CD4-positive, alpha-beta T cell treated with Interleukin-15 for 4 hours (primary cell): ENCODE measurements at regions not wholly inside any gene's neighbourhood (a gene's known extent, or its start where the extent isn't known, plus 50 kb on each side); places are given as distances from the start of the nearest gene placed in this dataset.

ENCODE experiments used
- DNase-seq: peaks from one replicate; pipeline ENCODE4 v3.0.0-alpha.2; 2020; ENCODE audit warnings: low spot score

DNA sequence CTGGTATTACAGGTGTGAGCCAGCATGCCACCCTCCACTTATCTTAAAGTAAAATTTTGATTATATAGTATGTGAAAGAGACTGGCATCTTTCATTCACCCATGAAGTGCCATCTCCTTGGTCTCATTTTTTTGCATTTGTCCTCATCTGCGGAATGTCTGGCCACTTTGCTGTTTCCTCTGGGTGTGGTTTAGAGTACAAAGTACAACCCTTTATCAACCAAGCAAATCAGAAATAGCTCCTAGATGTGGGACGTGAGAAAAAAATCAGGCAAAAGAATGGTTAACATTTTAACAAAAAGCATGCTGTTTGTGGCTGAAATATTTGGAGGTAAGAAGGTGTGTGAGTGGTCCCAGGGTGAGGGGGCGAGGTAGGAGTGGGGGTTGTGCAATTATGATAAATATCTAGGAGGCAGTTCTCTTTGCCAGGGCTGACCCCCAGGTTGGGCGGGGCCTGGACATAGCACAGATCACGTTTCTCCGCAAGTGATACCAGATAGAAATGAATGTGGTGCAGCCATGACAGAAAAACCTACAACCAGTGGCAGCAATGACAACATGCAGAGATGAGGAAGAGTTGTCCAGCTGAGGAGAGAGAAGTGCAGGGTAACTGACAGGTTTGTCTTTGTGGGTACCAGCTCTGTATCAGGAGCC, 115.8 kb upstream of the SERTAD2 start:
- no peak for DNase-seq

DNA sequence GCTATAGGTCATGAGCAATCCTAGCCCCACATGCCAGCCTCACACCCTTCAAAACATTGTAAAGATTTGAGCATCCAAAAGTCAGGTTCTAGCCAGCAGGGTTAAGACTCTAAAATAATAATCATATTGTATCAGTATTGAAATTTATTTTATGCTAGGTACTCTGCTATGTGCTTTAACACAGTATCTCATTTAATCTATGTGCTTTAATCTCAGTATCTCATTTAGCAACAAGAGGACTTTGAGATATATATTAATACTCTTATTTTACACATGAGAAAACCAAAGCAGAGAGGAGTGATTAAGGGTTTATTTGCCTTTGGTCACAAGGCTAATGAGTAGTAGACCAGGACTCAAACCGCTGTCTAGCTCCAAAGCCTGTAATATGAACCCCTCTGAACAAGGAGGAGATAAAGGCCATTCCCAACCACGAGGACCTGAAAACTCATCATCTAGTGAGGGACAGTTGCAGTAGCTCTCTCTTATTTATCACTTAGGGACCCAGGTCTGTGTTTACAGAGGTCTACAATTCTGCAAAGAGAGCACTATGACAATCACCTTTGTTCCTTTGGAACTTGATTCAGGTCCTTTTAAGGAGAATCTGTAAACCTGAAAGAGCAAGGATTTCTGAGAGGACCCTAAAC, 116.5 kb upstream of the SERTAD2 start:
- no peak for DNase-seq

DNA sequence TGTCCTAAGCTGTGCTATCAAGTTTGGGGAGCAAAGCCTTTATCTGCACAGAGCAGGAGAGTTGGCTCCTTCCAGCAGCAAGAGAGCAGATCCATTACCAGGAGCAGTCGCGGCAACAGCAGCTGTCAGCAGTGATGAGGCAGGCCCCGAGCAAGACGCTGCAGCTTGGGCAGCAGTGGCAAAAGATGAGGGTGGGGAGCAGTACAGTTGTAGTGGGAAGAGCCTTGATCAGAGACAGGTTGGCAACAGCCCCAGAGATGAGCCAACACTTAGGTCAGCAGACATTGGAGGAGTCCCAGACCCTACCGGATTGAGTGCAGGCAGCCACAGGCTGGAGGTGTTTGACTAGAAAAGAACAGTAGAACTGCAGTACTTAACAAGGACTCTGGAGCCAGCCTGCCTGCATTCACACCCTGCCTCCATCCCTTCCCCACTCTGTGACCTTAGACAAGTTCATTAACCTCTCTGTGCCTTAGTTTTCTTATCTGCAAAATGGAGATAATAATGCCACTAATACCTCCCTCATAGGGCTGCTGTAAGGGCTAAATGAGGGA, 117.1 kb upstream of the SERTAD2 start:
- no peak for DNase-seq

DNA sequence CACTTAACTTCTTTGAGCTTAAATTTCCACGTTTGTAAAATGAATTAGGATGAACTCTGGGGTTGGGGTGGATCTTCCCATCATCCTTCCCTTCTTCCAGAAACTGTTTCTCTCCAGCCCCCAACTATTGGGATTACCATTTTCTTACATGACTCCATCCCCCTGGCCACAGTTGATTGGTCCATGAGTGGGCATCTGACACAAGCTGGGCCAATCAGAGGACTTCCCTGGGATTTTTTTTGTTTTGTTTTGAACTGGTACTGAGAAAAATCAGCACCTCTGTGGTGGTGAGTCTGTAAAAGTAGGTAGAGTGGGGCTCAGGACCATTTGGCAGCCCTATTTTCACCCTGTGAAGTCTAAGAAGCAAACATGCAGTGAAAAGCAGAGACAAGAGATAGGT, 118.0 kb upstream of the SERTAD2 start:
- no peak for DNase-seq

DNA sequence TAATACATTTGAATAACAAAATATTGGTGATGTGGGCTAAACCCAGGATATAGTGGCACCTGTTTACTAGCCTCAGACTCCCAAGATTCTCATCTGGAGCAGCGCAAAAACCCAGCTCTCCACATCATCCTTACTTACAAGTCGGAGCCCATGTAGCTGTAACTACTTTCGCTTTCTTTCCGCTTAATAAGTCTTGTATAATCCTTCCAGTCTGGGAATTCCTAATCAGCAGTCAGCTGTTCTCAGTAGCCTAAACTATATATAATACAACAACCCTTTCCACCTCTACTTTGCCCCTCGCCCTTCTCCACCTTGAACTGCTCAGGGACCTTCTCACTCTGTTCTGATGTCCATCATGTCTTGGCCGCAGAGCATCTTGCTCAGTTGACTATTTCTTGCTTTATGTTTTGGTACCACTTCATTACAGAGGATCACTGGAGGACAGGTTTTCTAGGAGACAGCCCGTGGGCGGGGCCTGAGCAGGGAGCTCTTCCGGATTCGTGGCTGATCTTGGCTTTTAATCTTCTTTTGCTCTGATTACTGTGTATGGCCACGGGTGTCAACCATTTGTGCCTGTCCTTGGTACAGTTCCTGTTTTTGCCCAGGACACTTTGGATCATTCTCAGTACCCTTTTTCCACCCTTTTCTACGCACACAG, 119.9 kb upstream of the SERTAD2 start:
- no peak for DNase-seq

DNA sequence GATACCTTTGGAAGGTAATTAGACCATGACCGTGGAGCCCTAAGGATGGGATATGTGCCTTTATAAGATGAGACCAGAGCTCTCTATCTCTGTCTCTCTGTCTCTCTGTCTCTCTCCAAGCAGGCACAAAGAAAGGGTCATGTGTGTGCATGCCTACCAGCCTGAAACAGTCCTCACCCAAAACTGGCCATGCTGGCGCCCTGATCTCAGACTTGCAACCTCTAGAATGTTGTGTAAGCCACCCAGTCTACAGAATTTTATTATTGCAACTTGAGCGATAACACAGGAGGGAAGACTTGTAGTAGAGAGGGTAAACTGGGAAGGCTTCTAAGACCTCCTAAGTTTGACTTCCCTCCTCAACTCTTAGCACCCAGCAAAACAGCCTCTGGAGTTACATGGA, 124.1 kb upstream of the SERTAD2 start:
- no peak for DNase-seq

DNA sequence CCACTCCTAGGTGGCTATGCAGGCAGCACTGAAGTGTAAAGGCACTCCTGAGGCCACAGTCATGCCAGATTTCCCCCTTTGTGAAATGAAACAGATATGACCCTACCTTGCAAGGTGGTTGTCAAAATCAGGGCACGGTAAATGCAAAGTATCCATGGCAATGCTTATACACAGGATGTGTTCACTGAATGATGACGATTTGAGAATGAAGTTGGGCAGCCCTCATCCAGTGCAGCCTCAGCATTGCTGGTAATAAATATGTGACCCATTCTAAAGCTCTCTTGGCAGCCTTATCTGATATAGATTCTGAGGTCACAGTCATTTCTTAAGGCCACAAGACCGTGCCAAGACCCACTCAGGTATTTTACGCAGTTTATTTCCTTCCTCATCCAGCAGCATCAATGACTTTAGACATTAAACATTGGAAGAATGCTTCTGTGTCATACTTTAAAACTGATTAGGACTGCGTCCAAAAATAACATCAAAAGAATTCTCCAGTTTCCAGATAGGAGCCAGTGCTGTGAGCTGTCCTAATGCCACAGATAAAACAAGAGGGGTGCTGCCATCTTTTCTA, 125.5 kb upstream of the SERTAD2 start:
- no peak for DNase-seq

DNA sequence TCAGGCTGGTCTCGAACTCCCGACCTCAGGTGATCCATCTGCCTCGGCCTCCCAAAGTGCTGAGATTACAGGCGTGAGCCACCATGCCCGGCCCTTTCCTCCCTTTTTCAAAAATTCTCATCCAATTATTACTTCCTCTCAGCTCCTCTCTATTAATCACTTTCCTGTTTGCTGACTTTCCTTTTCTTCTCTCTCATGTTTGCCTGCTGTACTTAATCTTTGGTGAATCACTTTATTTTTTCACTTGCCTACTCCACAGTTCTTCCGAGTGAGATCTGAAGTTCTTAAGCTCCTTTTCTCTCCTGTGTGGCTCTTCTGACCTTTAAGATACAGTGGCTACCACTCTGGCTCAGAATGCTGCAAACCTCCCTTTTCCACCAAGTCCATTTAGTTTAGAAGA, 126.3 kb upstream of the SERTAD2 start:
- no peak for DNase-seq

DNA sequence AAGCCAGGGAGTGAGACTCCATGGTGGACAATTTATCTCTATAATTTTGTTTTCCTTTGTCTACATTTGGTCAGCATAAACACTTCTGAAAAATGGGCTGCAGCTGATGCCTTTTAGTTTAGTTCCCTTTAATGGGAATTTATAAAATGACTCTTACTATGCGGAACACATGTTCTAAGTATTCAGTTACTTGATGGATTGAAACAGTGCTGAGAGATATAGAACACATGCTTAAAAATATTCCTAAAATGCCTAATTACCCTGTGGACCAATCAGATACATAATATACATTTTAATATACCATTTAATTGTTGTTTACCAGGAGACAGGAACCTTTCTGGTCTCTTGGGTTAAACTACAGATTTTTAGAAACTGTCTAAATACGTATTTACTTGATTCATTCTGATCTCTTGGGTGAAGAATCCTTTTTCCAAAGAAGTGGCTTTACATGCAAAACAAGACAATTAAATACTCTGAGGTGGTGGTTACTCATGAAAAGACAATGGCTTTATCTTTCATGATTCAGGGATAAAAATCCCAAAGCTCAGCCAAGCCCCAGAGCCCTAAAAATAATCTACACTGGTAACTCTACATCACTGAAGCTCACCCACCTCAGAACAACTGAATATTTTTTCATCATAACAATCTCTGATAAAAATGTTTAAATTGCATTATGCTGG, 128.1 kb upstream of the SERTAD2 start:
- DNase-seq = no peak

DNA sequence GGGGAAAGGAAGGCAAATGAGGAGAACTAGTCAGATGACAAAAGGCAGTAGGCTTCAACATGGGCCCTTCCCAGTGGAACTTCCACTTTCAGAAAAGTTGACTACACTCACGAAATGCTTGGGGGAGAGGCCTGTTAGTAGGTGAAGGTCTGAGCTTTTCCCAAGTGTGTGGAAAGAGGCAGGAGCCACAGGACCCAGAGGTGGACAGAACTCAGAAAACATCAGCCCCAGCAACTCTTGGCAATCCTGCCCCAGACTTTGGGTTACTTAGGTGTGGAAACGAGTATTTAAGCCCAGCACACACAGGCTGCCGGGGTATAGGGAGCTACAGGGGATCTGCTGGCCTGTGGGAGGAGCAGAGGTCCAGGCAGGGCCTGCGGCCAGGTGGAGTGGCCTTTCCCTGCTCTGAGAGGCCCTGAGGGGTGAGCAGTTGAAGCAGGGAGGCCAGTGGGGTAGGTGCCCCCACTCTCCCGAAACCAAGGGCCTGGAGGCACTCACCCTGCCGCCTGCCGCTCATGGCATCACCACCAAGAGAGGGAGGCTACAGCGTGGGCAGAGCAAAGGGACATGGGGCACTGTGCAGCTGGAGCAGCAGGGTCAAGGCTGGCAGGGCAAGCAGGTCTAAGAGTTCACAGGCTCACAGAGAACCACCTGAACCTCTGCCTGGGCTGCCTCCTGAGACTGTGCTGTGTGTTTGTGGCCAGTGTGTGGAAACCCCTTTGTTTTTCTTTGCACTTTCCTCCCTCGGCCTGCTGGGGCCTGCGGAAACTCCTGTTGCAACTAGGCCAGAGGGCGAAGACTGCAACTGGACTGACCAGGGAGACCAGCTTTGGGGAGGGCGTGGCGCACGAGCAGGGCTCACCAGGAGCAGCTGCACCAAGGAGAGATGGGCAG, 130.7 kb upstream of the SERTAD2 start:
- no peak for DNase-seq

DNA sequence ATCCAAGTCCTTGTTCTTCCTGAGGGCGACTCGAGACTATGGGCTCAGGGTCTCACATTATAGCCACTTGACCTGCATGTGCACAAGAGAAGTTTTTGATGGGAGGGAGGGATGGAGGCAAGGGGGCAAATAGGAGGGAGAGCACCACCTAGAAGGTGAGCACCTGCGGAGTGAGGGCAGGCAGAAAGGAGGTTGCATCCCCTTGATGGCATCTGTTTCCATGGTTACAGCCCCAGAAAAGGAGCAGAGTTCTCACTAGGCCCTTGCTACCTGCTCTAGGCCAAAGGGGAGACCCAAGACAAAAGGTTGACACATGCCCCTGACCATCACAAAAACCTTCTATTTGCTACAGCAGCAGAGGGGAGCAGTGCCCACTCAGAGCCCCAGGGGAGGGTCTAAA, 131.5 kb upstream of the SERTAD2 start:
- DNase-seq = no peak

DNA sequence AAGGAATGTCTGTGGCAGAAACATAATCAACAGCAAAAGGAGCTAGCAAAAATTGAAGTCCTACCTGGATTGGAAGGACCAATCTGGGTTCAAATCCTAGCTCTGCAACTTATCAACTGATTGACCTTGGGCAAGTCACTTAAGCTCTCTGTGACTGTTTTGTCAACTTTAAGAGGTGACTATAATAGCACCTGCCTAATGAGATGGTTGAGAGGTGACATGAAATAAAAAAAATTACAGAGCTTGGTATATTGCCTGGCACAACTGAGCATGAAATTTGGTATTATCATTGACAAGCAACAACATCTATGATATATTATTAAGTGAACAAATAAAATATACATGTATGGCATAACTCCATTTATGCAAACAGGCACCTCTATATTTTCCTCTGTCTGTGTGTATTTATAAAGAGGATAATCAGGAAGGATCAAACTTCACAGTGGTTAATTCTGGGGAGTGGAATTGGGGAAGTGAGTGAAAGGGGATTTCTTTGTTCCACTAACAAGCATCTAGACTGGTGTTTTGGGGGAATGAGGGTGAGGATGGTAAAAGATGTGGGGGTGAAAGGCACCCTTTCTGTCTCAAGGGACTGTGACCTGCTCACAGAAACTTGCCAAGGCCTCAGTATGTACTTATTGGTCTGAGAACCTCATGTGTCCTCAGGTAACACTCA, 132.8 kb upstream of the SERTAD2 start:
- no peak for DNase-seq

DNA sequence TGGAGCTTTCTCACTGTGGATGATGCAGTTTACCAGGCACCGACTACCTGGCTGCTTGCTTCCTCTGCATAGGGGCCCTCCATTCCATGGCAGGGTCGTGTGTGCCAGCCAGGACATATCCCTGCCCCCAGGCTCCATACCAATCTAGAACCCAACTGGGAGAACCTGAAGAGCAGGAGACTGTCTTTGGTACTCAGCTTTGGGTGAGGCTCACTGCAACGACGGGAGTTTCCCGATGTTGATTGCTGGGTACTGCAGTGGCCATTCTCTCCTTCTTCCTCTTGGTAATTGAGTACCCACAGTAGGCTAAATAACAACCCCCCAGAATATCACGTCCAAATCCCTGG, 133.3 kb upstream of the SERTAD2 start:
- no peak for DNase-seq

DNA sequence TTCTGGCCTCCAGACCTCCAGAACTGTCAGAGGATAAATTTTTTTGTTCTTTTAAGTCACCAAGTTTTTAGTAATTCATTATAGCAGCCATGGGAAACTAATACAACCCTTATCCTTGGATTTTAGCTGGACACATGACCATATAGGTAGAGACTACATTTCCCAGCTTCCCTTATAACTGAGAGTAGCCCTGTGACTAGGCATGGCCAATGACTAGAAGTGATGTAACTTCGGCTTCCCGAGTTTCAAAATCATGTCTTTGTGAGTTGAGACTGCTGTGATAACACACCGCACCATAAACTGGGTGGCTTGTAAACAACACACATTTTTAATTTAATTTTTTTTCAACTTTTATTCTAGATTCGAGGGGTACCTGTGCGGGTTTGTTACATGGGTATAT, 134.0 kb upstream of the SERTAD2 start:
- no peak for DNase-seq

DNA sequence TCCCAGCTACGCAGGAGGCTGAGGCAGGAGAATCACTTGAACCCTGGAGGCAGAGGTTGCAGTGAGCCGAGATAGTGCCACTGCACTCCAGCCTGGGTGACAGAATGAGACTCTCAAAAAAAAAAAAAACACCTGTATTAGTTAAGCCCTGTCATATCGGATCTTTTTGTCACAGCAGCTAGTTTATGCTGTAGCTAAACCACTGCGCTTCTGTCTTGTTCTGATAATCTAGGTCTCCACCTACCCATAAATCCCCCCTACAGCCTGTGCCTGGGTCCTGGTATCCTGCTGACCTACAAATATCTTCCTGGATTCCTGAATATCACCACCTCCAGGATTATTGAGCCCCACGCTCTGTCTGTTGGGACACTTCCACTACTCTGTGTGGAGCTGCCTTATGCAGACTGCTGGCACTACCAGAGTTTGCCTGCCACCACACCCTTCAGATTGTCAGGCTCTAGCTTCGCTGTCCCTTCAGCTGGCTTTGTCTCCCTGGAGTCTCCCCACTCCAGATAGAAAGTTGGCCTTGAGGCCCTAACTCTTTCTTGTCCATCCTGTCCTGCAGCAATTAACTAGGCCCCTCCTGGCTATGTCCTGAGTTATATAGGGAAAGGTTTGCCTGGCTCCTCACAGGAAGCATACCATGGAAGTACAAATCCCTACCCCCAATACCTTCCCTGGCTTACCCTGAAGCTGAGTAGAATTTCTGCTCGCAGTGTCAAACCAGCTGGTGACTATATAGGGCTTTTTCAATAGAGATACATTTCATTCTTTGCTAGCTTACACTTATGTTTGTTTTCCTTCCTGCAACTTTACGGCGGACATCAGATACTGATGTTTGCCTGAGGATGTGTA, 136.0 kb upstream of the SERTAD2 start:
- no peak for DNase-seq

DNA sequence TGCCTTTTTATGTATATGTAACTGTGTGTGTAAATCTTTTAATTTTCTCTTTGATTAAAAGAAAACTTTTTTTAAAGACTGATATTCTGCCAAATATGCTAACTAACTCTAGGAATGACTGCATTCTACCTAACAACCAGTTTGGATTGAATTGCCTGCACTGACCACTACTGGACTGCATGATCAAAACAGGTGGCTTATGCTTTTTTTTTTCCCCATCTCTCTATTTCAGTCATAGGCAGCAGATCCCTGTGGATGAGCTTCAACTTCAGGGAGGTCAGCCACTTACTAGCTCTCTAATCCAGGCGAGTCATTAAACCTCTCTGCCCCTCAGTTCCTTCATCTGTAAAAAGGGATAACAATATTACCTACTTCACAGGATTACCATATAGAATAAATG, 138.6 kb upstream of the SERTAD2 start:
- DNase-seq = no peak

DNA sequence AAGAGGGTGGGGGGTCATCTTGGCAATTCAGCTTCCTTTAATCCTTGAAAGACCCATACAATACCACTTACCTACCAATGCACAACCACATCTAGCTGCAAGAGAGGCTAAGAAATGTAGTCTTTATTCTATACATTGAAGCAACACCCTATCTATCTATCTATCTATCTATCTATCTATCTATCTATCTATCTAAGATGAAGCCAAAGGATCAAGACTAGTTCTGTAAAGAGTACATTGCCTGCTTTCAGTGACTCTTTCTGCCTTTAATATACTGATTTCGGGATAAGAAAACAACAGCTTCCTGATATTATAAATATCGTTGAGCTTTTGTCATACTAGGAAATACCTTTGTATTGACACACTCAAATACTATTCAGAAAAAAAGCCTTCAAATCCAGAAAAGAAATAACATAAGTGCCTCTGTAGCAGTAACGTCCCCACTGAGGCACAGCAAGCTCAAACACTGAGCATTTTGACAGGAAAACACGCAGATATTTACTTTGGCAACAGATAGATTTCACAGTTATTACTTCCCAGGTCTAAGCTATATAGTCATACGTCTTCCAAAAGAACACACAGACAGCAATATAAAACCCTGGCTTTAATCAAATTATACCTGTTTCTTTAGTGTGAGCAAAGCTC, 139.4 kb upstream of the SERTAD2 start:
- no peak for DNase-seq

DNA sequence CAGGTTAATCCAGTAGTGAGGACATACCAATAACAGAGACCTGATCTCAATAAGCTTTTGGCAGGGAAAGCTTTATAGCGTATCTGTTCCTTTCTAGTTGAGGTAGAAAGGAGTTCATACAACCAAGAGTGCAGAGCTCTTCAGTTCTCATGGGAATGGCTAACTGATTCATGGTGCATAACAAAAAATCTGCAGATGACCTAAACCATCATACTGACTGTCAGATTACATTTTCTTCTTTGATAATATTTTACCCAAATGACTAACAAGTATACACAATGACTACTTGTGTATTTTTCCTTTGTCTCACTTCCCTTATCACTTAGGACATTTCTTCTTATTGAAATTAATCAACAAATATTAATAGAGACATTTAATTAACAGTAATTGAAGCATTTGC, 140.0 kb upstream of the SERTAD2 start:
- no peak for DNase-seq

DNA sequence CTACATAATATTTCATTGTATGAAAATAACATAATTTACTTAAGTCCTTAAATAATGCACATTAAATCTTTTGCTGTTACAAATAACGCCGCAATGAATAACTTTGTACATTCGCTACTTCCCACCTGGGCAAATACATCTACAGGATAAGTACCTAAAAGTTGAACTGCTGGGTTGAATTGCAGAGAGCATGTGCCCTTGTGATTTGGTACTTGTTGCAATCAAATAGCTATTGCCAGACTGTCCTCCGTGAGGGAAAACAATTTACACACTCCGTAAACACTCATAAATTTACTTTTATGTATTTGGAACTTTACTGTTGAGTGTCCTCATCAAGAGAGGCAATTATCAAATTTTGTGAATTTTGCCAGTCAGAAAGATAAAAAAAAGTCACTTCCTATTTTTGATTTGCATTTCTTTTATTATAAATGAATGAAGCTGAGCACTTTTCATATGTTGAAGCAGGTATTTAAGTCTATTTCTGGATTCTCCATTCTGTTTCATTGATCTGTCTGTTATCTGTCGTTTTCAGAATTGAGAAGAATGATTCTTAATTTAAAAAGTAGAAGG, 140.8 kb upstream of the SERTAD2 start:
- no peak for DNase-seq
